GM12878 (cell line): ENCODE measurements at regions not wholly inside any gene's neighbourhood (a gene's known extent, or its start where the extent isn't known, plus 50 kb on each side); places are given as distances from the start of the nearest gene placed in this dataset.

ENCODE experiments used
- CREM ChIP-seq: IDR thresholded peaks from 2 replicates; pipeline ENCODE4 v1.6.1; 2014; ENCODE audit warnings: antibody characterized with exemption, low read depth
- CTCF ChIP-seq, 3 experiments: IDR thresholded peaks in 2 of 3; conservative IDR thresholded peaks in 1 of 3; 2 replicates each; pipeline ENCODE4 v1.5.1; 2011; ENCODE audit warnings: low read depth in 3 of 3, low read length in 3 of 3, mild to moderate bottlenecking in 3 of 3, control low read depth in 2 of 3, moderate library complexity in 2 of 3, inconsistent platforms in 1 of 3, mixed read lengths in 1 of 3; ENCODE audit not compliant: control insufficient read depth in 2 of 3, insufficient read depth in 1 of 3; ENCODE audit errors: extremely low read depth in 1 of 3
- EGR1 ChIP-seq, 2 experiments: IDR thresholded peaks; 1 replicate in 1 of 2; 2 replicates in 1 of 2; pipeline ENCODE4 v1.6.1; 2011 to 2012; ENCODE audit warnings: low read depth in 2 of 2, low read length in 2 of 2, borderline replicate concordance in 1 of 2, mild to moderate bottlenecking in 1 of 2, moderate library complexity in 1 of 2
- NR2C2 ChIP-seq: IDR thresholded peaks from 2 replicates; pipeline ENCODE4 v1.6.1; 2011; ENCODE audit warnings: borderline replicate concordance, low read depth; ENCODE audit not compliant: control insufficient read depth, insufficient read length
- PBX3 ChIP-seq: IDR thresholded peaks from 2 replicates; pipeline ENCODE4 v1.6.1; 2011; ENCODE audit warnings: mild to moderate bottlenecking, low read depth, low read length, moderate library complexity; ENCODE audit not compliant: insufficient replicate concordance
- RAD51 ChIP-seq: fragments of 450-650 bp; IDR thresholded peaks from 2 replicates; pipeline ENCODE4 v1.6.1; 2016; ENCODE audit warnings: moderate library complexity, mild to moderate bottlenecking, inconsistent platforms
- SMAD1 ChIP-seq: fragments of 450-650 bp; IDR thresholded peaks from 2 replicates; pipeline ENCODE4 v1.6.1; 2018; ENCODE audit warnings: mild to moderate bottlenecking, low read depth; ENCODE audit not compliant: partially characterized antibody
- SREBF2 ChIP-seq: IDR thresholded peaks from 2 replicates; pipeline ENCODE4 v1.6.1; 2012; ENCODE audit warnings: mild to moderate bottlenecking, low read length
- SUZ12 ChIP-seq: fragments of 200-600 bp; sonication (generic); IDR thresholded peaks from one replicate; pipeline ENCODE4 v1.6.1; 2018; ENCODE audit warnings: antibody characterized with exemption, mild to moderate bottlenecking; ENCODE audit not compliant: unreplicated experiment
- USF2 ChIP-seq: IDR thresholded peaks from 2 replicates; pipeline ENCODE4 v1.6.1; 2011; ENCODE audit warnings: low read depth, low read length, improper control_type of control experiment, borderline replicate concordance

GRCh38 chr2:186424265-186424664 is 61.8 kb upstream of the ZC3H15 start:
- TF ChIP-seq SMAD1 (no peak), EGR1 (IDR thresholded peaks at IDR 0.05; ENCODE audit: borderline replicate concordance in 1 of 2, low read depth in 2 of 2, low read length in 2 of 2) (no peak), SREBF2 (no peak), NR2C2 (no peak), CTCF (IDR thresholded peaks at IDR 0.05 in 2 of 3, conservative IDR thresholded peaks at IDR 0.05 in 1 of 3; ENCODE audit: control insufficient read depth in 2 of 3, extremely low read depth in 1 of 3, insufficient read depth in 1 of 3, low read depth in 3 of 3, low read length in 3 of 3) (no peak), PBX3 (no peak), CREM (no peak), RAD51 (no peak), SUZ12 (no peak), USF2 (no peak)
